ENCODE measurements at regions not wholly inside any gene's neighbourhood (a gene's known extent, or its start where the extent isn't known, plus 50 kb on each side); places are given as distances from the start of the nearest gene placed in this dataset.

DNA sequence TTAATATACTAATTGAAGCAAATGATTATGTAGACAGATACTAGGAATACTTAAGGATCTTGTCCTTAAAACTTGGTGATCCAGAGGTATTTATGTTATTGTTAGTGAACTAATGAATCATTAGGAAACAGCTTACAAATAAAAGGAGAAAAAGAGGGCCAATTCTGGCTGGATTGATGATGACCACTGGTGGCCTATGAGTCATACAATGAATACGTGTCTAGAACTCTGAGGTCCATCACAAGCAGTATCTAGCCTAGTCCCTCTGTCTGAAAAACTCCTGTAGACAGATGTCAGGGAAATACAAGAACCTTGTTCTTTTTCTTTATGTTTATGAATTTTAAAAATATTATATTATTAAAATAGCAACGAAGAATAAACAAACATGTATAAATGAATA lies 51.7 kb upstream of the RTL1 start:
- no peak for DNase-seq

DNA sequence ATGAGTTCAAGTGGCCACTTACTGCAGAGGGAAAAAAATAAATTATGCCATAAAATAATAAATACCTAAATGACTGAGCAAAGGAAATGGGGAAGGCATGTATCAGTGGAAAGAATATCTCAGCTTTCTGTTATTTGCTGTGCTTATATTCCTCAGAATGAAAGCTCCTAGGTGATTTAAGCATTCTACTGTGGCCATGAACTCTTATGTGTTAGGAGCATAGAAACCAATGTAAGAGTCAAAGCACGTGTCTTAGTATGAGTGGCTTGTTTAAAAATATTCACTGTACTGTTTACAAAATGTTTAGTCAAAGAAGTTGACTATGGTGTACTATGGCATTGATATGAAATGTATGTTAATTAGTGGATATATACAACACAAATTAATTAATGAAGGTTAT lies 59.0 kb upstream of the RTL1 start:
- no peak for DNase-seq

DNA sequence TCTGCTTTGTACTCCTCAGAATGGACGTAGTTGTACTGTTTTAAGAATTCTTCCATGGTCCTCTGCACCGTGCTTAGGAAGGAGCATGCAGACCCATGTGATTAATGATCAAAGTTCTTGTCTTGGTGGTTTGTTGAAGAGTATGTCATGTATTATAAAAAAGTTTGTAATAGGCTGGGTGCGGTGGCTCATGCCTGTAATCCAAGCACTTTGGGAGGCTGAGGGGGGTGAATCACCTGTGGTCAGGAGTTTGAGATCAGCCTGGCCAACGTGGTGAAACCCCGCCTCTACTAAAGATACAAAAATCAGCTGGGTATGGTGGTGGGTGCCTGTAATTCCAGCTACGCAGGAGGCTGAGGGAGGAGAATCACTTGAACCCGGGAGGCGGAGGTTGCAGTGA lies 61.8 kb upstream of the RTL1 start:
- DNase-seq: no peak

DNA sequence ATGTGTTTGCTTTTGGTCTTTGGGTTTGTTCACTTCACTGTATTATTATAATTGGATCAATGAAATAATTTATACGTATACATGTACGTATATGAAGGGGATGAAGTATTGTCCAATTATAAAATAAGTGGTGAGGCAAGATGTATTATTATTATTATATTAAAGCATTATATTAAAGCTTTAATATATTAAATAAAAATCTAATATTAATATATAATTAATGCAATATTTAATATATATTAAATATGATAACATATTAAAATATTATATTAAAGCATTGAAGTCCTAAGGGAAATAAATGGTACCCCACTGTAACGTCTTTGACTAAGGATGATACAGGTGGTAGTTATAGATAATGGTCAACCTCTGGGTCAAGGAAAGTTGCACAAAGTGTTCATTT lies 63.7 kb upstream of the RTL1 start:
- no peak for DNase-seq

DNA sequence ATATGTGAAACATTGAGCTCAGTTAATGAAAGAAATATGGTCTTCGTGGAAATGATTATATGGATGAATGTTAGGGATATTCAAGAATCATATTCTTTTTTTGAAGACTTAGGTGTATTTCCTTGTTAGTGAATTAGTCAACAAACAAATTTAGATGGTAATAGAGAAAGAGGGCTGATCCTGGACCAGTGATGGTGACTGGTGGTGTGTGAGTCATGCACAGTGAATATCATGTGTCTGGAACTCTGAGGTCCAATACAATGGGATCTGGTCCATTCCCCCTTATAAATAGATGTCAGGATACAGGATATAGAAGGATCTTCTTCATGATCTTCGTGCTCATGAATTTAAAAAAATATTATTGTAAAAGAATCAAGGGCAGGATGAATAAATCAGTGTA lies 64.4 kb upstream of the RTL1 start:
- no peak for DNase-seq

DNA sequence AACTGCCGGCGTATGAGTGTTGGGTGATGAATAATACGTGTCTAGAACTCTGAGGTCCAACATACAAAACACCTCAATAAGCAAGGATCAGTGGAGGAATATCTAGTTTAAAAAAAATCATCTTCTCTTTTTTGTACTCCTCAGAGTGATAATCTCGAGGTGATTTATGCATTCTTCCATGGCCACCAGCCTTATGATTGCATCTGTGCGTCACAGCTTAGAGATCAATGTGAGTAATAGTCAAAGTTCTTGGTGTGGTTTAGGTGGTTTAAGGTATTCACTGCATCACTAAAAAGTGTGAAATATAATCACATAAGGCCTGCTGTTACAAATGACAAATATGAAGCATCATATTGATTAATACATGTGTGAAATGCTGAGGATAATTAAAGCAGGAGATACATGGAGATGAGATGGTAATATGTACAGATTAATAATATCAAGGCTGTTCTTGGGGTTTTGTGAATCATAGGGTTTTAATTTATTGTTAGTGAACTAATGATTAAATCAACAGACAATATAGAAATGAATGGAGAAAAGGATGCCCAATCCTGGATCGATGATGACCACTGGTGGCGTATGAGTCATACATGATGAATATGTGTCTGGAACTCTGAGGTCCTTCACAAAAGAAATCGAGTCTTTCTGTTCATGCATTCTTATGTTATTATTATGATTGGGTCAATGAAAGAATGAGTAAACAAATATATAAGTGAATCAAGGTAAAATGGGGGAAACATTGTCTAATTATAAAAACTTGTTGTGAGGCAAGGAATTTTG lies 68.8 kb upstream of the RTL1 start:
- no peak for DNase-seq

DNA sequence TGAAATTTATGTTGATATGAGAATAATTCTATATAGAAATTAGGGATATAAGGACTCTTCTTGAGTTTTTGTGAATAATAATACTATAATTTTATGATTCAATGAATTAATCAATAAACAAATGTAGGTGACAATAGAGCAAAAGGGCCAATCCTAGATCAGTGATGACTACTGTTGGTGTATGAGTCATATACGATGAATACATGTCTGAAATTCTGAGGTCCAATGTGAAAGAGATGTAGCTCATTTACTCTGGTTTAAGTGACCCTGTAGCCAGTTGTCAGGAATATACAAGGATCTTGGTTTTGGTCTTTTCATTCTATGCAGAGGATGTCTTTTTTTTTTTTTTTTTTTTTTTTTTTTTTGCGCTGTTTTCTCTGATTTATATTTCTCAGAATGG lies 72.1 kb upstream of the RTL1 start:
- DNase-seq: no peak

DNA sequence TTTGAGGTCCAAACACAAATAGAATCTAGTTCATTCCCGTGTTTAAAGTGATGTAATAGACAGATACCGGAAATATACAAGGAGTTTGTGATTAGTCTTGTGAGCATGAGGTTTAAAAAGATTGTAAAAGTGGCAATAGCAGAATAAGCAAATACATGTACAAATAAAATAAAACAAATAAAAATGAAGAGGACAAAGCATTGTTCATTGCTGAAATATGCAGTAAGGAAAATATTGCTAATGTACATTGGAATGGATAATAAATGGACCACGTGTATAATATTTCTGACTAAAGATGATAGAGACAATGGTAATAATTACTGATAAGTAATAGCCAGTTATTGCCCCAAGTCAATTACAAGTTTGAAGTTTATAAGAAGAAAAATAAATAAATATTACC lies 75.6 kb upstream of the RTL1 start:
- DNase-seq: no peak

DNA sequence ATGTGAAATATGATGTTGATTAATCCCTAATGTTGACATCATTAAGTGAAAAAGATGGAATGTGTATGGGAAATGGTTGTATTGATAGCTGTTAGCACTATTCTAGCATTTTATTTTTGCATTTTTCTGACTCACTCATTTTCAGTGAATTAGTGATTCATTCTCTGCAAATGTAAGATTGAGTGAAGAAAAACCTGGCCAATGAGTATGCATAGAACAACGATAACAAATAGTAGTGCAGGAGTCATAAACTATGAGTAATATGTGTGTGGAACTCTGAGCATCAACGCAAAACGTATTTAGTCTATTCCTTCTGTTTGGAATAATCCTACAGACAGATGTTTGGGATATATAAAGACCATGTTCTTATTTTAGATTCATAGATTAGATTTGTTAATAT lies 76.3 kb upstream of the RTL1 start:
- no peak for DNase-seq

DNA sequence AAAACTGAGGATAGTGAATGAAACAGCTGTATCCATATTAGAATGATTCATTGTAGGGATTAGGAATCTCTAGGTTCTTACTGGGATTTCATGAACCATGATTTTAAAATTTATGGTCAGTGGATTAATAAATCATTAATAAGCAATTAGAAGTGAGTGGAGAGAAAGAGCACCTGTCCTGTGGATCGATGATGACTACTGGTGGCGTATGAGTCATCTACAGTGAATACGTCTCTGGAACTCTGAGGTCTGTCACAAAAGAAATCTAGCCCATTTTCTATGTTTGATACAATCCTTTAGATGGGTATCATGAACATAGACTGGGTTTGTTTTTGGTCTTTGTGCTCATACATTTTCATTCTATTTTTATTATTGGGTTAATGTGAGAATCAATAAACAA lies 77.3 kb upstream of the RTL1 start:
- no peak for DNase-seq

DNA sequence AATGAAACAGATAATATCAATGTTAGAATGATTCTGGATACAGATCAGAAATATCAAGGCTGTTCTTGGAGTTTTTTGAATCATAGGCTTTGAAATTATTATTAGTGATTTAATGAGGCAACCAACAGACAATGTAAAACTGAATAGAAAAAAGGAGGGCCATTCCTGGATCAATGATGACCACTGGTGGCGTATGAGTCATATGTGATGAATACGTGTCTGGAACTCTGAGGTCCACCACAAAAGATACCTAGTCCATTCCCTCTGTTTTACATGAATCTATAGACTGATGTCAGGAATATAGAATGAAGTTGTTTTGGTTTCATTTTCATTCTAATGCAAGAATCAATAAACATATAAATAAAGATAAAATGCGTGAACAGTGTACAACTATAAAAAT lies 78.3 kb upstream of the RTL1 start:
- DNase-seq: no peak

DNA sequence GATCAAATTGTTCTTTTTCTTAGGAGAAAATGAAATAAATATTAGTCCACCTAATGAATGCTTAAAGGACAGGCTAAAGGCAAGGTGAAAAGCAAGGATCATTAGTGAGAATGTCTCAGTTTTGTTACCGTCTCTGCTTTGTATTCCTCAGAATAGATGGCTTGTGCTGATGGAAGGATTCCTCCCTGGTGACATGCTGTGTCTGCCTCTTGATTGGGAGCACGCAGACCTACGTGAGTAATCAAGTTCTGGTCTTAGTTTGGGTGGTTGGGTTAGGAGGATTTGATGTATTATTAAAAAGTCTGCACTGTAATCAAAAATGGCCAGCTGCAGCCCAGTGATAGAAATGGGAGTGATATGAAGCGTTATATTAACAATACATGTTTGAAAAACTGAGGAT lies 78.8 kb upstream of the RTL1 start:
- DNase-seq: no peak

DNA sequence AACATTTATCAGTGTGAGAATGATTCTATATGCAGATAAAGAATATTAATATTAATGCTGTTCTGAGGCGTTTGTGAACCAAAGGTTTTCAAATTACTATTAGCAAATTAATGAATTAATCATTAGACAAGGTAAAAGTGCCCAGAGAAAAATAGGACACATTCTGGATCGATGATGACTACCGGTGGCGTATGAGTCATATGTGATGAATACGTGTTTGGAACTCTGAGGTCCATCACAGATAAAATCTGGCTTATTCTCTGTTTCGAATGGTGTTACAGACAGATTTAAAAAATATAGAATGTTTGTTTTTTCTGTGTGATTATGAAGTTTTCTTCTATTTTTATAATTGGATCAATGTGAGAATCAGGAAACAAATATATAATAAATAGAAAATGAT lies 79.2 kb upstream of the RTL1 start:
- DNase-seq: no peak

DNA sequence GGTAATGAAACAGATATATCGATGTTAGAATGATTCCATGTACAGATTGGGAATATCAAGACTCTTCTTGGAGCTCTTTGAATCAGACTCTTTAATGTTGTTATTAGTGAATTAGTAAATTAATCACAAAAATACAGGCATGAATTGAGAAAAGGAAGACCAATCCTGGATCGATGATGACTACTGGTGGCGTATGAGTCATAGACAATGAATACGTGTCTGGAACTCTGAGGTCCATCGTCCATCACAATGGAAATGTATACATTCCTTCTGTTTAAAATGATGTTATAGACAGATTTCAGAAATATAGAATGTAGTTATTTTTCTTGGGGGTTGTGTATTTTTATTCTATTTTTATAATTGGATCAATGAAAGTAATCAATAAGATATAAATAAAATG lies 80.2 kb upstream of the RTL1 start:
- no peak for DNase-seq

DNA sequence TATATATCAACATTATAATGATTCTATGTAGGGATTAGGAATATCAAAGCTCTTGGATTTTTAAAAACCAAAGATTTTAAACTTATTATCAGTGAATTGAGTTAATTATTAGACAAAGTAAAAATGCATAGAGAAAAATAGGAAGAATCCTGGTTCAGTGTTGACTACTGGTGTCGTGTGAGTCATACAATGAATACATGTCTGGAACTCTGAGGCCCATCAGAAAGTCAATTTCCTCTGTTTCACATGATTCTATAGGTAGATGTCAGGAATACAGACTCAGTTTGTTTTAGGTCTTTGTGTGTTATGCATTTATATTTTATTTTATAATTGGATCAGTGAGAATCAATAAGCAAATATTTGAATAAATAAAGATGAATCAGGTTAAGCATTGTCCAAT lies 84.5 kb upstream of the RTL1 start:
- DNase-seq: no peak

DNA sequence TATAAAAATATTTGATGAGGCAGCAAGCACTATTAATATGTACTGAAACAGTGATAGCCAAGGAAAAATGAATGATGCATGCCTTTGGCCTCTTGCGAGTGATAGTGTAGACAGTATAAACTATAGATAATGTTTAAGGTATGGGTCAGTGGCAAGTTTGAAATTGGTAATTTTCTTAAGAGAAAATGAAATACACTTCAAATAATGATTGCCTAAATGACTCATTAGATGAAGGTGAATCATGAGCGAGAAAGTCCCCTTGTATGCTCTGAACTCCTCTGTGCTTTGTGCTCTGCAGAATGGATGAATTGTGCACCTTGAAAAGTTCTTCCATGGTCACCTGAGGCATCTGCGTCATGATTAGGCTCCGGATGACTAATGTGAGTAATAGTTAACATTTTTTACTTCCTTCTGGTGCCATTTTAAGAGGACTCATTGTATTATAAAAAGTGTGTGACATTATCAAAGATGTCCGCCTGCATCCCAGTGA lies 84.9 kb upstream of the RTL1 start:
- no peak for DNase-seq

DNA sequence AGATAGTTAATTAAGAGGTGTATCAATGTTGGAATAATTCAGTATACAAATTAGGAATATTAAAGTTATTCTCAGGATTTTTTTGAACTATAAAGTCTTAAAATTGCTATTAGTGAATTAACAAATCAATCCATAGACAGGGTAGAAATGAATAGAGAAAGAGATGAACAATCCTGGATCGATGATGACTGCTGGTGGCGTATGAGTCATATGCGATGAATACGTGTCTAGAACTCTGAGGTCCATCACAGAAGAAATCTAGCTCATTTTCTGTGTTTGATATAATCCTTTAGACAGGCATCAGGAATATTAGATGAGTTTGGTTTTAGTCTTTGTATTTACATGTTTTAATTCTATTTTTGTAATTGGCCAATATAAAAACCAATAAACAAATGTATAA lies 85.4 kb upstream of the RTL1 start:
- DNase-seq: no peak

DNA sequence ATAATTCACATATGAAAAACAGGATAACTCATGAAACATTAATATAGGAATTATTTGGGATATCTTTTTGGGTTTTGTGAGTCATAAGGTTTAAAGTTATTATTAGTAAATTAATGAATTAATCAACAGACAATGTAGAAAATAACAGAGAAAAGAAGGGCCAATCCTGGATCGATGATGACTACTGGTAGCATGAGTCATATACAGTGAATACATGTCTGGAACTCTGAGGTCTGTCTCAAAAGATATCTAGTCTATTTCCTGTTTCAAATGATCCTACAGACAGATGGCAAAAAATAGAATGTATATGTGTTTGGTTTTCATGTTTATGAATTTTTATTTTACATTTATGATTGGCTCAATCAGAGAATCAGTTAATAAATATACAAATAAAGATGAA lies 86.4 kb upstream of the RTL1 start:
- no peak for DNase-seq

DNA sequence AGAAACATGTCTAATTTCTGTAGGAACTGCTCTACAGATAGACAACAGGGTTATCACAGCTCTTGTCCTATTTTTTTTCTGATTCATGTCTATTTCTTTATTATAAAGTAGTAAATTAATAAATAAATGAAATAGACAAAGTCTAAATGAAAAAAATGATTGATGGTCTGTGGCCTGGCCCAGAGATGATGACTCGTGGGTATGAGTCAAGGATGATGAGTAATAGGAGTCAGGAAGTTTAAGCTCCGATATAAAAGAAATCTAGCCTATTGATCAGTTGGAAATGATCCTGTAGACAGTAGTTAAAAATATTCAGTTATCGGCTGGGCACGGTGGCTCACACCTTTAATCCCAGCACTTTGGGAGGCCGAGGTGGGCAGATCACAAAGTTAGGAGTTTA lies 90.6 kb upstream of the RTL1 start:
- DNase-seq: no peak

DNA sequence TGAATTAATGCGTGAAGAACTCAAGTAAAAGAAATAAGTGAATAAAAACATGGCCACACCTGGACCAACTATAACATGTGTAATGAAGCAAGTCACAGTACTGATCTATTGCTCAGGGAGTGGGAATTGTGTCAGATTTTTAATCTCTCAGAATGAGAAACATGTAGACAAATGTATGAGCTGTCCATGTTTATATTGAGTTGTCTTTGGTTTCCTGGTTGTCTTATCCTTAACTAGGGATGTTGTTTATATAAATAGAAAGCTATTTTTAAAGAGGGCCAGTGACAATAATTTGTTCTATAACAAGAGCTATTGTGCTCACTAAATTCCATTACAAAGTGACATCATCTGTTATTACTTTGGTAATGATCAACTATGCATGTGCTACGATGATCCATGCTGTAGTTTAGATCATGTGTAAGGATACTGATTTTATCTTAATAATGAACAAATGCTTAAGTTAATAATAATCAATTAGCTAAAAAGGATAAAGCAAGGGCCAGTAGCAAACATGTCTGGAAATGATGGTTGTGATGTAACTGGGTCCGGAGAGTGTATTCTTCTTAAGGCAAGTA lies 91.3 kb upstream of the RTL1 start:
- DNase-seq: no peak

DNA sequence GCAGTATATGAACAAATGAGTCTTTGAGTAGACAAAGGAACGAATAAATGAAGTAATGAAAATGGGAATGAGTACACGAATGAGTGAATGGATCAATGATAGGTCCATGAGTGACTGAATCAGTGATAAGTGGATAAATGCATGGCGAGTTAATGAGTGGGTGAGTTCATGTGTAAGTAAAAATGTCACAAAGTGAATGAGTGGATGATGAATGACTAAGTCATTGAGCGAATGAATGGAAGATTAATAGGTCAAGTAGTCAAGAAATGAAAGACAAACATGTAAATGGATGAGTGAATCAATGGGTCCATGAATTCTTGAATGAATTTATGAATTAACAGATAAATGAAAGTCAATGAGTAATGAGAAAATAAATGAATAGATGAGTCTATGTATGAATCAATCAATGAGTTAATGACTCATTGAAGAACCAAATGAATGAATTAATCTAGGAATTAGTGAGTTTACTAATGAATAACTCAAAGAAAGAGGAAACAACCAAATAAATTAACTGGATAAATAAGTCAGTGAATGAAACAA lies 97.3 kb upstream of the RTL1 start:
- DNase-seq: no peak

DNA sequence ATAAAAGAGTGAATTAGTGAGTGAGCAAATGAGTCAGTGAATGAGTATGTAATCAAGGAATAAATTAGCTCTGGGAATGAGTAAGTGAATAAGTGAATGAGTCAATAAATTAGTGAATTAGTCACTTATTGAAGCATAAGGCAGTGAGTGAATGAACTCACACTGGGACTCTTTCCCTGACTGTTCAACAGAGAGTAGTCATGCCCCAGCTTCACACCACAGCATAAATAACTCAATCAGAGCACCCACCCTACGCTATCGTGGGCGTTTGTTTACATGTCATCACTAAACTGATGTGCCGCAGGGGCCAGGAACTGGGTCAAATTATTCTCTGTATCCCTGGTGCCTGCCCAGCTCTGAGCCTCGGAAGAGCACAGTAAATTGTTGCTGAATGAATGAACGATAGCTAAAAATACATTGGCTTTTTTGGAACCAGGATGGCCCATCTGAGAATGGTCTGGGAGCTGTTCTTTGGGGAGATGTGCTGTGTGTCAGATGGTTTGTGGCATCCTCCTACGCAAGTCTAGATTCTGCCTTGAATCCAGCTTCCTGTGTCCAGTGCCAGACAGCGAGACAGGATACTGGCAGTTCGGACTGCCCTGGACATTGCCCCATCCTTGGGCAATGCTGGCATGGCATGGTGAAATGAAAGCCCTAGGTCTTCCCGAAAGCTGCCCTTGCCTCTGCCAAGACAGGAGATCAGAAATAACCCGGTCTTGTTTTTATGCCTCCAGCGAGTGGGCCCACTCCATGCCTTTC lies 98.0 kb upstream of the RTL1 start:
- DNase-seq: no peak

DNA sequence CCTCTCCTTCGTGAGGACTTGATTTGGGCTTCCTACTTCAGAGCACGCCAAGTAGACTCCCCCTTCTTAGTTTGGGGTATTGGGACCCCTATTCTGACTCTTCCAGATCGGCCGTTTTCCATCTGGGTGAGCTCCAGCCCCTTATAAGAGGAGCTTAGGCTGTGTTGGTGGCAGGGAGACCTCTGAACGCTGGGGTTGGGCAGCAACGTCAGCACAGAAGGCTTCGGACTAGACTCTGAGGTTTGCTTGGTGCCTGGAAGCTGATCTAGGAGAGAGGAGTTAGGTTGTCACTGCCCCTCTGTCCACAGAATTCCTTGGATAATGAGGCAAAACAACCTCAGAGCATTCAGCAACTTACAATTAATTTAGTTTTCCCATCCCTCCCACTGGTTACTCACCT lies 99.2 kb upstream of the RTL1 start:
- no peak for DNase-seq

DNA sequence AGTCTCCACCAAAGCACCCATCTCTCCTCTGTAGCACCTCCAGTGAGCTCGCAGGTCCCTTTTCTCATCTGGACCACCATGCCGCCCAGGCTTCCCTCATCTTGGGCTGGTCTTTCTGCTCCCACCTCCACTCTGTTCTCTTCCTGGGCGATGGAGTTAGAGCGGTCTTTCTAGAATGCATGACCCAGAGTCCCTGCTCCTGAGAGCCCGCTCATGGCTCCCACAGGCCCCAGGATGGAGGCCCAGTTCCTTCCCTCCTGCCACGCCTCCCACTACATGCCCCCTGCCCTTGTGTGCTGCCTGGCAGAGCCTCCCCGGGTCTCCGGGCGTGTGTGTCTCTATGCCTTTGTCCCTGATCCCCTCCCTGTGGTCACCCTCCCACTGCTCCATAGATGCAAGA lies 100.7 kb upstream of the RTL1 start:
- no peak for DNase-seq
